Liver (tissue), 8 donors: ENCODE measurements at regions not wholly inside any gene's neighbourhood (a gene's known extent, or its start where the extent isn't known, plus 50 kb on each side); places are given as distances from the start of the nearest gene placed in this dataset.

Source experiments
- DNase-seq: peaks from one replicate; pipeline ENCODE4 v3.0.0-alpha.2; 2017; ENCODE audit warnings: low spot score
- H3K27ac ChIP-seq, 2 donors: one replicate each; pipeline ENCODE4 v1.7.0; 2013; ENCODE audit warnings: inconsistent platforms in 2 of 2, low read length in 2 of 2, control low read depth in 1 of 2, low read depth in 1 of 2, mild to moderate bottlenecking in 1 of 2
- H3K27me3 ChIP-seq, 4 donors: one replicate each; pipeline versions ENCODE4 v1.6.1 to v1.7.0; 2013; ENCODE audit warnings: low read length in 3 of 4, inconsistent platforms in 1 of 4, mild to moderate bottlenecking in 1 of 4, moderate library complexity in 1 of 4; ENCODE audit not compliant: control insufficient read depth in 4 of 4, insufficient read depth in 4 of 4
- H3K36me3 ChIP-seq, 4 donors: one replicate each; pipeline versions ENCODE4 v1.6.1 to v1.7.0; 2013; ENCODE audit warnings: low read length in 3 of 4, mild to moderate bottlenecking in 3 of 4, low read depth in 1 of 4, moderate library complexity in 1 of 4; ENCODE audit not compliant: control insufficient read depth in 4 of 4, insufficient read depth in 3 of 4
- H3K4me1 ChIP-seq, 4 donors: one replicate each; pipeline versions ENCODE4 v1.6.1 to v1.7.0; 2013; ENCODE audit warnings: low read length in 3 of 4, mild to moderate bottlenecking in 3 of 4, moderate library complexity in 1 of 4; ENCODE audit not compliant: control insufficient read depth in 4 of 4, insufficient read depth in 4 of 4
- H3K4me3 ChIP-seq, 3 donors: one replicate each; pipeline versions ENCODE4 v1.6.1 to v1.7.0; 2013; ENCODE audit warnings: low read length in 3 of 3, control low read depth in 1 of 3, low read depth in 1 of 3, mild to moderate bottlenecking in 1 of 3
- H3K9ac ChIP-seq, 2 donors: one replicate each; pipeline ENCODE4 v1.7.0; 2013; ENCODE audit warnings: low read length in 2 of 2, mild to moderate bottlenecking in 2 of 2, moderate library complexity in 2 of 2, control low read depth in 1 of 2, low read depth in 1 of 2
- H3K9me3 ChIP-seq, 4 donors: one replicate each; pipeline versions ENCODE4 v1.6.1 to v1.7.0; 2013; ENCODE audit warnings: low read length in 3 of 4; ENCODE audit not compliant: control insufficient read depth in 4 of 4
- EGR1 ChIP-seq, 2 donors: IDR thresholded peaks; 2 replicates each; pipeline ENCODE4 v1.6.1; 2016 to 2018; ENCODE audit warnings: antibody characterized with exemption in 2 of 2, low read depth in 2 of 2
- FOXA1 ChIP-seq: IDR thresholded peaks from 2 replicates; pipeline ENCODE4 v1.6.1; 2016; ENCODE audit warnings: antibody characterized with exemption
- FOXA2 ChIP-seq: IDR thresholded peaks from 2 replicates; pipeline ENCODE4 v1.6.1; 2016; ENCODE audit warnings: antibody characterized with exemption
- GABPA ChIP-seq, 2 donors: IDR thresholded peaks in 1 of 2; conservative IDR thresholded peaks in 1 of 2; 2 replicates each; pipeline ENCODE4 v1.6.1; 2016; ENCODE audit warnings: antibody characterized with exemption in 2 of 2, mild to moderate bottlenecking in 1 of 2, moderate library complexity in 1 of 2
- HNF4A ChIP-seq, 2 donors: conservative IDR thresholded peaks; 2 replicates each; pipeline ENCODE4 v1.6.1; 2016; ENCODE audit warnings: antibody characterized with exemption in 2 of 2, mild to moderate bottlenecking in 2 of 2
- HNF4G ChIP-seq: IDR thresholded peaks from 2 replicates; pipeline ENCODE4 v1.6.1; 2016; ENCODE audit warnings: antibody characterized with exemption
- JUND ChIP-seq, 2 donors: IDR thresholded peaks; 2 replicates each; pipeline ENCODE4 v1.6.1; 2016; ENCODE audit warnings: antibody characterized with exemption in 2 of 2
- NR2F2 ChIP-seq: IDR thresholded peaks from 2 replicates; pipeline ENCODE4 v1.6.1; 2016; ENCODE audit warnings: antibody characterized with exemption
- RAD21 ChIP-seq, 2 donors: IDR thresholded peaks; 2 replicates each; pipeline ENCODE4 v1.6.1; 2016; ENCODE audit warnings: antibody characterized with exemption in 2 of 2, mild to moderate bottlenecking in 2 of 2
- RXRA ChIP-seq, 2 donors: IDR thresholded peaks; 2 replicates each; pipeline ENCODE4 v1.6.1; 2017 to 2018; ENCODE audit warnings: antibody characterized with exemption in 2 of 2, mild to moderate bottlenecking in 1 of 2
- YY1 ChIP-seq: IDR thresholded peaks from 2 replicates; pipeline ENCODE4 v1.6.1; 2016; ENCODE audit warnings: antibody characterized with exemption, mild to moderate bottlenecking
- WGBS: extraction: QIAGEN DNeasy Blood & Tissue Kit; methylation state at CpG from one replicate; pipeline ENCODE4 v1.1.7; 2013; 5-methylcytosine and 5-hydroxymethylcytosine counted together
- TF ChIP-seq, protein P1 (sequence below): IDR thresholded peaks from 2 replicates; pipeline ENCODE4 v1.6.1; 2016; ENCODE audit warnings: antibody characterized with exemption, mild to moderate bottlenecking
- TF ChIP-seq, protein P2 (sequence below): IDR thresholded peaks from 2 replicates; pipeline ENCODE4 v1.6.1; 2016; ENCODE audit warnings: antibody characterized with exemption
- TF ChIP-seq, protein P3 (sequence below): IDR thresholded peaks from 2 replicates; pipeline ENCODE4 v1.6.1; 2016; ENCODE audit warnings: antibody characterized with exemption
- TF ChIP-seq, protein P4 (sequence below): fragments of 150-350 bp; IDR thresholded peaks from 2 replicates; pipeline ENCODE4 v1.5.1; 2017; ENCODE audit warnings: improper control_type of control experiment, low read depth, low read length; ENCODE audit not compliant: missing input control
- TF ChIP-seq, protein P5 (sequence below): IDR thresholded peaks from 2 replicates; pipeline ENCODE4 v1.6.1; 2016; ENCODE audit warnings: antibody characterized with exemption
- donor health status: healthy.
- donor health status: healthy.
- donor health status: healthy.
- donor health status: healthy.
- donor health status: healthy.

DNA sequence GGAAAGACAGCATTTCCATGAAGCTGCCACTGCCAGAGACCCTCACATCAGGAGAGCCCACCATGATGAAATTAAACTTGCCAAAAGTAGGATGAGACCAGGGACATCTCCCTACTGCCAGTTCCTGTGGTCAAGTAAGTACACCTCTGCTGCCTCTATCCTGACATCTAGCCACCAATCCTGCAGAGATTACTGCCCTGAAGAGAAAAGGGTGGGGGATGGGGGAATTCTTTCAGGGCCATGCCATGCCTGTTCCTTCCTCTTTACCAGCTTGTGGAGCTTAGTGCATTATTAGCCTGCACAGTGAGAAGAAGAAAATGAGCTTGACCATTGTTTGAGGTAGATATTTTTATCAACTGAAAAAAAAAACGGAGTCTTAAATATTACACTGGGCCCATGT is 397.2 kb upstream of the CDH2 start:
- H3K27me3 ChIP-seq, result no peaks in the 10 kb centered on the region

DNA sequence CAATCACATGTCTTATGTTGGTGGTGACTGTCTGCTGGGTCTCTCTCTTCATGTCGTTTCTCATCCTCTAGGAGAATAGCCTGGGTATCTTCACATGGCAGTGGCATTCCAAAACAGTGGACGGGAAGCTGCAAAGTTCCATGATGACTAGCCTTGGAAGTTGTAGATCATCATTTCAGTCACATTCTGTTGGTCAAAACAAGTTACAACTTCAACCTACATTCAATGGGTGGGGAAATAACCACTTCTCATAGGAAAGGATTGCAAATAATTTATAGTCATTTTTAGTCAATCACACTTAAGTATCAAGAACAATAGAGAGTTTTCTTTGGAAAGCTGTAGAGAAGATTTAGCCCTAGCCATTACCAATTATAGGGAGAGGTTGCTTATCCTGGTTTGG is 395.0 kb upstream of the CDH2 start:
- 75% methylated on average over 2 of the region's 2 CpGs for WGBS
- Histone ChIP-seq H3K27ac (no peak overlapping the region), H3K4me3 (no peak overlapping the region), H3K9me3 (no peaks in the 10 kb centered on the region), H3K9ac (no peak overlapping the region), H3K27me3 (no peaks in the 10 kb centered on the region), H3K4me1 (no peaks in the 10 kb centered on the region), H3K36me3 (no peaks in the 10 kb centered on the region)
- DNase-seq, result no peak
- no peak for TF ChIP-seq RXRA (IDR thresholded peaks at IDR 0.05)
- TF ChIP-seq HNF4G, result no peak
- TF ChIP-seq, protein P1, sequence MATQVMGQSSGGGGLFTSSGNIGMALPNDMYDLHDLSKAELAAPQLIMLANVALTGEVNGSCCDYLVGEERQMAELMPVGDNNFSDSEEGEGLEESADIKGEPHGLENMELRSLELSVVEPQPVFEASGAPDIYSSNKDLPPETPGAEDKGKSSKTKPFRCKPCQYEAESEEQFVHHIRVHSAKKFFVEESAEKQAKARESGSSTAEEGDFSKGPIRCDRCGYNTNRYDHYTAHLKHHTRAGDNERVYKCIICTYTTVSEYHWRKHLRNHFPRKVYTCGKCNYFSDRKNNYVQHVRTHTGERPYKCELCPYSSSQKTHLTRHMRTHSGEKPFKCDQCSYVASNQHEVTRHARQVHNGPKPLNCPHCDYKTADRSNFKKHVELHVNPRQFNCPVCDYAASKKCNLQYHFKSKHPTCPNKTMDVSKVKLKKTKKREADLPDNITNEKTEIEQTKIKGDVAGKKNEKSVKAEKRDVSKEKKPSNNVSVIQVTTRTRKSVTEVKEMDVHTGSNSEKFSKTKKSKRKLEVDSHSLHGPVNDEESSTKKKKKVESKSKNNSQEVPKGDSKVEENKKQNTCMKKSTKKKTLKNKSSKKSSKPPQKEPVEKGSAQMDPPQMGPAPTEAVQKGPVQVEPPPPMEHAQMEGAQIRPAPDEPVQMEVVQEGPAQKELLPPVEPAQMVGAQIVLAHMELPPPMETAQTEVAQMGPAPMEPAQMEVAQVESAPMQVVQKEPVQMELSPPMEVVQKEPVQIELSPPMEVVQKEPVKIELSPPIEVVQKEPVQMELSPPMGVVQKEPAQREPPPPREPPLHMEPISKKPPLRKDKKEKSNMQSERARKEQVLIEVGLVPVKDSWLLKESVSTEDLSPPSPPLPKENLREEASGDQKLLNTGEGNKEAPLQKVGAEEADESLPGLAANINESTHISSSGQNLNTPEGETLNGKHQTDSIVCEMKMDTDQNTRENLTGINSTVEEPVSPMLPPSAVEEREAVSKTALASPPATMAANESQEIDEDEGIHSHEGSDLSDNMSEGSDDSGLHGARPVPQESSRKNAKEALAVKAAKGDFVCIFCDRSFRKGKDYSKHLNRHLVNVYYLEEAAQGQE, result no peak
- TF ChIP-seq, protein P2, sequence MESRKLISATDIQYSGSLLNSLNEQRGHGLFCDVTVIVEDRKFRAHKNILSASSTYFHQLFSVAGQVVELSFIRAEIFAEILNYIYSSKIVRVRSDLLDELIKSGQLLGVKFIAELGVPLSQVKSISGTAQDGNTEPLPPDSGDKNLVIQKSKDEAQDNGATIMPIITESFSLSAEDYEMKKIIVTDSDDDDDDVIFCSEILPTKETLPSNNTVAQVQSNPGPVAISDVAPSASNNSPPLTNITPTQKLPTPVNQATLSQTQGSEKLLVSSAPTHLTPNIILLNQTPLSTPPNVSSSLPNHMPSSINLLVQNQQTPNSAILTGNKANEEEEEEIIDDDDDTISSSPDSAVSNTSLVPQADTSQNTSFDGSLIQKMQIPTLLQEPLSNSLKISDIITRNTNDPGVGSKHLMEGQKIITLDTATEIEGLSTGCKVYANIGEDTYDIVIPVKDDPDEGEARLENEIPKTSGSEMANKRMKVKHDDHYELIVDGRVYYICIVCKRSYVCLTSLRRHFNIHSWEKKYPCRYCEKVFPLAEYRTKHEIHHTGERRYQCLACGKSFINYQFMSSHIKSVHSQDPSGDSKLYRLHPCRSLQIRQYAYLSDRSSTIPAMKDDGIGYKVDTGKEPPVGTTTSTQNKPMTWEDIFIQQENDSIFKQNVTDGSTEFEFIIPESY, result no peak
- TF ChIP-seq JUND (IDR thresholded peaks at IDR 0.05), result no peak
- TF ChIP-seq, protein P3, sequence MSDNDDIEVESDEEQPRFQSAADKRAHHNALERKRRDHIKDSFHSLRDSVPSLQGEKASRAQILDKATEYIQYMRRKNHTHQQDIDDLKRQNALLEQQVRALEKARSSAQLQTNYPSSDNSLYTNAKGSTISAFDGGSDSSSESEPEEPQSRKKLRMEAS, result no peak

More for the DNA sequence above, 397.2 kb upstream of the CDH2 start:
- 83% methylated on average over 1 of the region's 1 CpG for WGBS
- no peaks in the 10 kb centered on the region for H3K36me3 ChIP-seq
- no peaks in the 10 kb centered on the region for H3K4me1 ChIP-seq
- H3K9ac ChIP-seq, result no peak overlapping the region
- no peak for DNase-seq
- H3K27ac ChIP-seq, result no peak overlapping the region
- no peak overlapping the region for H3K4me3 ChIP-seq
- no peak for TF ChIP-seq FOXA1
- no peak for TF ChIP-seq JUND (IDR thresholded peaks at IDR 0.05)
- TF ChIP-seq, protein P4, sequence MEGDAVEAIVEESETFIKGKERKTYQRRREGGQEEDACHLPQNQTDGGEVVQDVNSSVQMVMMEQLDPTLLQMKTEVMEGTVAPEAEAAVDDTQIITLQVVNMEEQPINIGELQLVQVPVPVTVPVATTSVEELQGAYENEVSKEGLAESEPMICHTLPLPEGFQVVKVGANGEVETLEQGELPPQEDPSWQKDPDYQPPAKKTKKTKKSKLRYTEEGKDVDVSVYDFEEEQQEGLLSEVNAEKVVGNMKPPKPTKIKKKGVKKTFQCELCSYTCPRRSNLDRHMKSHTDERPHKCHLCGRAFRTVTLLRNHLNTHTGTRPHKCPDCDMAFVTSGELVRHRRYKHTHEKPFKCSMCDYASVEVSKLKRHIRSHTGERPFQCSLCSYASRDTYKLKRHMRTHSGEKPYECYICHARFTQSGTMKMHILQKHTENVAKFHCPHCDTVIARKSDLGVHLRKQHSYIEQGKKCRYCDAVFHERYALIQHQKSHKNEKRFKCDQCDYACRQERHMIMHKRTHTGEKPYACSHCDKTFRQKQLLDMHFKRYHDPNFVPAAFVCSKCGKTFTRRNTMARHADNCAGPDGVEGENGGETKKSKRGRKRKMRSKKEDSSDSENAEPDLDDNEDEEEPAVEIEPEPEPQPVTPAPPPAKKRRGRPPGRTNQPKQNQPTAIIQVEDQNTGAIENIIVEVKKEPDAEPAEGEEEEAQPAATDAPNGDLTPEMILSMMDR, result no peak
- TF ChIP-seq EGR1 (IDR thresholded peaks at IDR 0.05; ENCODE audit: low read depth in 2 of 2), result no peak
- TF ChIP-seq, protein P1, result no peak
- TF ChIP-seq YY1, result no peak
- TF ChIP-seq FOXA2, result no peak
- TF ChIP-seq NR2F2, result no peak
- TF ChIP-seq HNF4A (conservative IDR thresholded peaks at IDR 0.05), result no peak
- TF ChIP-seq, protein P2, result no peak
- TF ChIP-seq, protein P5, sequence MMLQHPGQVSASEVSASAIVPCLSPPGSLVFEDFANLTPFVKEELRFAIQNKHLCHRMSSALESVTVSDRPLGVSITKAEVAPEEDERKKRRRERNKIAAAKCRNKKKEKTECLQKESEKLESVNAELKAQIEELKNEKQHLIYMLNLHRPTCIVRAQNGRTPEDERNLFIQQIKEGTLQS, result no peak
- no peak for TF ChIP-seq GABPA (IDR thresholded peaks at IDR 0.05 in 1 of 2, conservative IDR thresholded peaks at IDR 0.05 in 1 of 2)
- TF ChIP-seq, protein P3, result no peak
- TF ChIP-seq RAD21 (IDR thresholded peaks at IDR 0.05), result no peak
- no peak for TF ChIP-seq HNF4G
- no peaks in the 10 kb centered on the region for H3K9me3 ChIP-seq
